ENCODE measurements at regions not wholly inside any gene's neighbourhood (a gene's known extent, or its start where the extent isn't known, plus 50 kb on each side); places are given as distances from the start of the nearest gene placed in this dataset.

DNA sequence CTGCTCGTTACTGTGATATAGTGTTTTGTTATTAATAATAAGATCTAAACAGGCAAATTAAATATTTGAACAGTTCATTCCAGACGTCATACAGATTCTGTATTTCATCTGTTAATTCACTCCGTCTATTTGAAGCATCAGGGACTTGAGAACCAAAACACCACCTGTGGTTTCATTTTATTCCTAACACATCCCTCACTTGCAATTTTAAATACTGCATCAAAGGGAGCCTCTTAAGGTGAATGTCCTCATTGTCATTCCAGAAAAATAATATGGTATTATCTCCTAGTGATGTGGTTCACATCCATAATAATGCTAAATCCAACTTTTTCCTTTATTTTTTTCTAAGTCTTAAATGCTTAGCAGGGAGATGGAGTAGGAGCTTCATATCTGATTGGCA is 1390.9 kb upstream of the CADM2 start:
- TF ChIP-seq POLR2A (IDR thresholded peaks at IDR 0.05; ENCODE audit: extremely low read depth, insufficient read length): no peak
- TF ChIP-seq, protein P1, sequence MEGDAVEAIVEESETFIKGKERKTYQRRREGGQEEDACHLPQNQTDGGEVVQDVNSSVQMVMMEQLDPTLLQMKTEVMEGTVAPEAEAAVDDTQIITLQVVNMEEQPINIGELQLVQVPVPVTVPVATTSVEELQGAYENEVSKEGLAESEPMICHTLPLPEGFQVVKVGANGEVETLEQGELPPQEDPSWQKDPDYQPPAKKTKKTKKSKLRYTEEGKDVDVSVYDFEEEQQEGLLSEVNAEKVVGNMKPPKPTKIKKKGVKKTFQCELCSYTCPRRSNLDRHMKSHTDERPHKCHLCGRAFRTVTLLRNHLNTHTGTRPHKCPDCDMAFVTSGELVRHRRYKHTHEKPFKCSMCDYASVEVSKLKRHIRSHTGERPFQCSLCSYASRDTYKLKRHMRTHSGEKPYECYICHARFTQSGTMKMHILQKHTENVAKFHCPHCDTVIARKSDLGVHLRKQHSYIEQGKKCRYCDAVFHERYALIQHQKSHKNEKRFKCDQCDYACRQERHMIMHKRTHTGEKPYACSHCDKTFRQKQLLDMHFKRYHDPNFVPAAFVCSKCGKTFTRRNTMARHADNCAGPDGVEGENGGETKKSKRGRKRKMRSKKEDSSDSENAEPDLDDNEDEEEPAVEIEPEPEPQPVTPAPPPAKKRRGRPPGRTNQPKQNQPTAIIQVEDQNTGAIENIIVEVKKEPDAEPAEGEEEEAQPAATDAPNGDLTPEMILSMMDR (IDR thresholded peaks at IDR 0.05; ENCODE audit: low read depth, low read length): no peak

Data from NB4 (cell line).